ENCODE measurements at regions not wholly inside any gene's neighbourhood (a gene's known extent, or its start where the extent isn't known, plus 50 kb on each side); places are given as distances from the start of the nearest gene placed in this dataset.
"Not testable (repeated sequence)": the region's sequence is repeated elsewhere in the genome, so short reads cannot be mapped to it uniquely, and the experiment has no call there.

GRCh38 chr5:14054111-14054854, 88.9 kb upstream of the TRIO start:
- no peak for DNase-seq

- no peak for DNase-seq
Measured at GRCh38 chr5:14050821-14051220, 92.3 kb upstream of the TRIO start.

GRCh38 chr5:14048434-14048833, 94.7 kb upstream of the TRIO start:
- no peak for DNase-seq

GRCh38 chr5:14041528-14042192, 97.2 kb upstream of the DNAH5 start:
- no peak for DNase-seq

GRCh38 chr5:14040542-14040941, 96.1 kb upstream of the DNAH5 start:
- no peak for DNase-seq

- DNase-seq = no peak
Measured at GRCh38 chr5:14039576-14039975, 95.1 kb upstream of the DNAH5 start.

- no peak for DNase-seq
Measured at GRCh38 chr5:14039063-14039462, 94.6 kb upstream of the DNAH5 start.

GRCh38 chr5:14038341-14038959, 94.0 kb upstream of the DNAH5 start:
- DNase-seq = no peak

GRCh38 chr5:14036947-14037346, 92.5 kb upstream of the DNAH5 start:
- no peak for DNase-seq

GRCh38 chr5:14036514-14036913, 92.0 kb upstream of the DNAH5 start:
- no peak for DNase-seq

- DNase-seq = peak; percentile 7
Measured at GRCh38 chr5:14035859-14036503, 91.5 kb upstream of the DNAH5 start.

GRCh38 chr5:14034963-14035362, 90.5 kb upstream of the DNAH5 start:
- DNase-seq = no peak

- no peak for DNase-seq
Measured at GRCh38 chr5:14032918-14033317, 88.4 kb upstream of the DNAH5 start.

- no peak for DNase-seq
Measured at GRCh38 chr5:14028938-14029584, 84.6 kb upstream of the DNAH5 start.

GRCh38 chr5:14028188-14028587, 83.7 kb upstream of the DNAH5 start:
- DNase-seq = no peak

GRCh38 chr5:14025569-14026286, 81.2 kb upstream of the DNAH5 start:
- no peak for DNase-seq

GRCh38 chr5:14022971-14023370, 78.5 kb upstream of the DNAH5 start:
- no peak for DNase-seq

GRCh38 chr5:14020944-14021343, 76.5 kb upstream of the DNAH5 start:
- not testable (repeated sequence) for DNase-seq

- DNase-seq = no peak
Measured at GRCh38 chr5:14019768-14020290, 75.3 kb upstream of the DNAH5 start.

GRCh38 chr5:14017904-14018303, 73.4 kb upstream of the DNAH5 start:
- DNase-seq = no peak

- no peak for DNase-seq
Measured at GRCh38 chr5:14016549-14016948, 72.1 kb upstream of the DNAH5 start.

Data from GF-D8 (cell line).